ENCODE measurements at regions not wholly inside any gene's neighbourhood (a gene's known extent, or its start where the extent isn't known, plus 50 kb on each side); places are given as distances from the start of the nearest gene placed in this dataset.

- TF ChIP-seq AKNA (CRISPR knock-in tag; IDR thresholded peaks at IDR 0.05; ENCODE audit: borderline replicate concordance) (no peak), ZNF232 (CRISPR knock-in tag; IDR thresholded peaks at IDR 0.05; ENCODE audit: borderline replicate concordance) (no peak), DRAP1 (CRISPR knock-in tag; IDR thresholded peaks at IDR 0.05) (no peak), MAZ (IDR thresholded peaks at IDR 0.05; ENCODE audit: borderline replicate concordance, low read depth, low read length) (no peak), MAZ (CRISPR knock-in tag; IDR thresholded peaks at IDR 0.05; ENCODE audit: low read depth) (no peak), RXRA (CRISPR knock-in tag; IDR thresholded peaks at IDR 0.05) (no peak), HNRNPK (IDR thresholded peaks at IDR 0.05; ENCODE audit: low read depth, low read length, poor library complexity, severe bottlenecking) (no peak), SATB2 (CRISPR knock-in tag; IDR thresholded peaks at IDR 0.05) (no peak), CBX1 (IDR thresholded peaks at IDR 0.05; ENCODE audit: low read depth) (no peak), ZNF713 (CRISPR knock-in tag; IDR thresholded peaks at IDR 0.05) (no peak), MTERF4 (CRISPR knock-in tag; IDR thresholded peaks at IDR 0.05) (no peak), MXI1 (IDR thresholded peaks at IDR 0.05; ENCODE audit: borderline replicate concordance, low read depth, low read length) (no peak), ZUFSP (CRISPR knock-in tag; IDR thresholded peaks at IDR 0.05; ENCODE audit: borderline replicate concordance) (no peak), STAG1 (CRISPR knock-in tag; IDR thresholded peaks at IDR 0.05) (no peak), ATF4 (CRISPR knock-in tag; IDR thresholded peaks at IDR 0.05) (no peak)
Observed at GRCh38 chr4:57233386-57233785, 123.2 kb upstream of the IGFBP7 start (continued).

Data from HepG2 (cell line).